ENCODE measurements at regions not wholly inside any gene's neighbourhood (a gene's known extent, or its start where the extent isn't known, plus 50 kb on each side); places are given as distances from the start of the nearest gene placed in this dataset.

DNA sequence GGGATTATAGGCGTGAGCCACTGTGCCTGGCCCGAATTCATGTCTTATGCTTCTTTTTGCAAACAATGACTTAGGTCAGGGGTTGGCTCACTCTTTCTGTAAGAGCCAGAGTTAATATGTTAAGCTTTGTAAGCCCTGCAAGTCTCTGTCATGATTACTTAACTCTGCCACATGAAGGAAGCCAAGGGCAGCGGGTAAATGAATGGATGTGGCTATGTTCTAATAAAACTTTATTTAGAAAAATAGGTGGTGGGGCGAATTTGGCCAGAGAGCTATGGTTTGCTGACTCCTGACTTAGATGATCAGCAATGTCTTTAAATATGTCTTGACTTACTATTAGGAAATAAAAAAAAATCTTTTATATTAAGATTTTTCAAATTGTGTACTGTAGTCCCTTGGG is 114.9 kb upstream of the ZFP64 start:
- TF ChIP-seq, protein P1, sequence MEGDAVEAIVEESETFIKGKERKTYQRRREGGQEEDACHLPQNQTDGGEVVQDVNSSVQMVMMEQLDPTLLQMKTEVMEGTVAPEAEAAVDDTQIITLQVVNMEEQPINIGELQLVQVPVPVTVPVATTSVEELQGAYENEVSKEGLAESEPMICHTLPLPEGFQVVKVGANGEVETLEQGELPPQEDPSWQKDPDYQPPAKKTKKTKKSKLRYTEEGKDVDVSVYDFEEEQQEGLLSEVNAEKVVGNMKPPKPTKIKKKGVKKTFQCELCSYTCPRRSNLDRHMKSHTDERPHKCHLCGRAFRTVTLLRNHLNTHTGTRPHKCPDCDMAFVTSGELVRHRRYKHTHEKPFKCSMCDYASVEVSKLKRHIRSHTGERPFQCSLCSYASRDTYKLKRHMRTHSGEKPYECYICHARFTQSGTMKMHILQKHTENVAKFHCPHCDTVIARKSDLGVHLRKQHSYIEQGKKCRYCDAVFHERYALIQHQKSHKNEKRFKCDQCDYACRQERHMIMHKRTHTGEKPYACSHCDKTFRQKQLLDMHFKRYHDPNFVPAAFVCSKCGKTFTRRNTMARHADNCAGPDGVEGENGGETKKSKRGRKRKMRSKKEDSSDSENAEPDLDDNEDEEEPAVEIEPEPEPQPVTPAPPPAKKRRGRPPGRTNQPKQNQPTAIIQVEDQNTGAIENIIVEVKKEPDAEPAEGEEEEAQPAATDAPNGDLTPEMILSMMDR (IDR thresholded peaks at IDR 0.05; ENCODE audit: low read depth, low read length, missing input control), result no peak
- TF ChIP-seq, protein P2, sequence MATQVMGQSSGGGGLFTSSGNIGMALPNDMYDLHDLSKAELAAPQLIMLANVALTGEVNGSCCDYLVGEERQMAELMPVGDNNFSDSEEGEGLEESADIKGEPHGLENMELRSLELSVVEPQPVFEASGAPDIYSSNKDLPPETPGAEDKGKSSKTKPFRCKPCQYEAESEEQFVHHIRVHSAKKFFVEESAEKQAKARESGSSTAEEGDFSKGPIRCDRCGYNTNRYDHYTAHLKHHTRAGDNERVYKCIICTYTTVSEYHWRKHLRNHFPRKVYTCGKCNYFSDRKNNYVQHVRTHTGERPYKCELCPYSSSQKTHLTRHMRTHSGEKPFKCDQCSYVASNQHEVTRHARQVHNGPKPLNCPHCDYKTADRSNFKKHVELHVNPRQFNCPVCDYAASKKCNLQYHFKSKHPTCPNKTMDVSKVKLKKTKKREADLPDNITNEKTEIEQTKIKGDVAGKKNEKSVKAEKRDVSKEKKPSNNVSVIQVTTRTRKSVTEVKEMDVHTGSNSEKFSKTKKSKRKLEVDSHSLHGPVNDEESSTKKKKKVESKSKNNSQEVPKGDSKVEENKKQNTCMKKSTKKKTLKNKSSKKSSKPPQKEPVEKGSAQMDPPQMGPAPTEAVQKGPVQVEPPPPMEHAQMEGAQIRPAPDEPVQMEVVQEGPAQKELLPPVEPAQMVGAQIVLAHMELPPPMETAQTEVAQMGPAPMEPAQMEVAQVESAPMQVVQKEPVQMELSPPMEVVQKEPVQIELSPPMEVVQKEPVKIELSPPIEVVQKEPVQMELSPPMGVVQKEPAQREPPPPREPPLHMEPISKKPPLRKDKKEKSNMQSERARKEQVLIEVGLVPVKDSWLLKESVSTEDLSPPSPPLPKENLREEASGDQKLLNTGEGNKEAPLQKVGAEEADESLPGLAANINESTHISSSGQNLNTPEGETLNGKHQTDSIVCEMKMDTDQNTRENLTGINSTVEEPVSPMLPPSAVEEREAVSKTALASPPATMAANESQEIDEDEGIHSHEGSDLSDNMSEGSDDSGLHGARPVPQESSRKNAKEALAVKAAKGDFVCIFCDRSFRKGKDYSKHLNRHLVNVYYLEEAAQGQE (IDR thresholded peaks at IDR 0.05), result no peak
- TF ChIP-seq RAD21 (IDR thresholded peaks at IDR 0.05) (no peak), HNF4A (conservative IDR thresholded peaks at IDR 0.05) (no peak), NR2F2 (IDR thresholded peaks at IDR 0.05) (no peak), SP1 (IDR thresholded peaks at IDR 0.05) (no peak), FOXA1 (IDR thresholded peaks at IDR 0.05) (no peak), GABPA (IDR thresholded peaks at IDR 0.05 in 1 of 2, conservative IDR thresholded peaks at IDR 0.05 in 1 of 2) (no peak), EGR1 (IDR thresholded peaks at IDR 0.05; ENCODE audit: low read depth in 2 of 2) (no peak), YY1 (IDR thresholded peaks at IDR 0.05) (no peak)
- TF ChIP-seq, protein P3, sequence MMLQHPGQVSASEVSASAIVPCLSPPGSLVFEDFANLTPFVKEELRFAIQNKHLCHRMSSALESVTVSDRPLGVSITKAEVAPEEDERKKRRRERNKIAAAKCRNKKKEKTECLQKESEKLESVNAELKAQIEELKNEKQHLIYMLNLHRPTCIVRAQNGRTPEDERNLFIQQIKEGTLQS (IDR thresholded peaks at IDR 0.05), result no peak
- TF ChIP-seq, protein P4, sequence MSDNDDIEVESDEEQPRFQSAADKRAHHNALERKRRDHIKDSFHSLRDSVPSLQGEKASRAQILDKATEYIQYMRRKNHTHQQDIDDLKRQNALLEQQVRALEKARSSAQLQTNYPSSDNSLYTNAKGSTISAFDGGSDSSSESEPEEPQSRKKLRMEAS (IDR thresholded peaks at IDR 0.05), result no peak
- TF ChIP-seq, protein P5, sequence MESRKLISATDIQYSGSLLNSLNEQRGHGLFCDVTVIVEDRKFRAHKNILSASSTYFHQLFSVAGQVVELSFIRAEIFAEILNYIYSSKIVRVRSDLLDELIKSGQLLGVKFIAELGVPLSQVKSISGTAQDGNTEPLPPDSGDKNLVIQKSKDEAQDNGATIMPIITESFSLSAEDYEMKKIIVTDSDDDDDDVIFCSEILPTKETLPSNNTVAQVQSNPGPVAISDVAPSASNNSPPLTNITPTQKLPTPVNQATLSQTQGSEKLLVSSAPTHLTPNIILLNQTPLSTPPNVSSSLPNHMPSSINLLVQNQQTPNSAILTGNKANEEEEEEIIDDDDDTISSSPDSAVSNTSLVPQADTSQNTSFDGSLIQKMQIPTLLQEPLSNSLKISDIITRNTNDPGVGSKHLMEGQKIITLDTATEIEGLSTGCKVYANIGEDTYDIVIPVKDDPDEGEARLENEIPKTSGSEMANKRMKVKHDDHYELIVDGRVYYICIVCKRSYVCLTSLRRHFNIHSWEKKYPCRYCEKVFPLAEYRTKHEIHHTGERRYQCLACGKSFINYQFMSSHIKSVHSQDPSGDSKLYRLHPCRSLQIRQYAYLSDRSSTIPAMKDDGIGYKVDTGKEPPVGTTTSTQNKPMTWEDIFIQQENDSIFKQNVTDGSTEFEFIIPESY (IDR thresholded peaks at IDR 0.05), result no peak
